Lung microvascular endothelial cell (primary cell): ENCODE measurements at regions not wholly inside any gene's neighbourhood (a gene's known extent, or its start where the extent isn't known, plus 50 kb on each side); places are given as distances from the start of the nearest gene placed in this dataset.
A peak's percentile ranks its signal among the peaks of the same experiment; 100 is the strongest.

ENCODE experiments used
- DNase-seq, 2 donors: peaks; one replicate each; pipeline versions ENCODE4 v3.0.0 to v3.0.0-alpha.2; 2010; ENCODE audit warnings: low read depth in 2 of 2

DNA sequence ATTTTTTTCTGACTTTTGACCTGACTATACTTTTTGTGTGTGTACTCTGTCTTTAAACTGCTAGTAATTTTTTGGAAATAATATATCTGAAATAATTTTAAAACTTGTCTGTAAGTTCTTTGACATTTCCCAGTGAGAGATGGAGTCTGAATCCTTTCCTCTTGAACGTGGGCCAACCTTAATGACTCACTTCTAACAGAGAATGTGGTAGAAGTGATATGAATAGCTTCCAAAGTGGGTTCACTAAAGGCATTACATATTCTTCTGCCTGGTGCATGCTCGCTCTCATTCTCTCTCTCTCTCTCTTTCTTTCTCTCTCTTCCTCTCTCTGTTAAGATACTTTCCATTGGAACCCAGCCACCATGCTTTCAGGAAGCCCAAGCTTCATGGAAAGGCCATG is 108.7 kb upstream of the FERMT1 start:
- peak; percentile 3 for DNase-seq

- no peak for DNase-seq
Observed at GRCh38 chr20:6228302-6228843, 105.5 kb upstream of the FERMT1 start.

GRCh38 chr20:6213311-6213710 is 90.5 kb upstream of the FERMT1 start:
- no peak for DNase-seq

DNA sequence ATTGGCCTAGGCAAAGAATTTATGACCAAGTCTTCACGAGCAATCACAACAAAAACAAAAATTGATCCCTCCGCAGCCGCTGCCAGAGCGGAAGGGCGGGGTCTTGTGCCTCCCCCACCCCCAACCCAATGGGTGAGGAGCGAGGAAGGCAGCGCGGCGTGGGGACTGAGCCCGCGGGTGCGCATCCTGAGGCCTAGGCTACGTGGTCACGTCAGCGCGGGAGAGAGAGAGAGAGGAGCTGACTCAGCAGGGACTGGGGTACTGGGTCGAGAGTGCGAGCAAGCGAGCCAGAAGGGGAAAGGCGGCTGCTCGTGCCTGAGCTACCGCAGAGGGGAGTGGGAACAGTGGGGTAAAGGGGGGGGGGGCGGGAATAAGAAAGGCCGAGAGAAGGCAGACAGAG is 90.1 kb upstream of the FERMT1 start:
- no peak for DNase-seq

- DNase-seq: no peak
Observed at GRCh38 chr20:6209093-6209492, 86.3 kb upstream of the FERMT1 start.

DNA sequence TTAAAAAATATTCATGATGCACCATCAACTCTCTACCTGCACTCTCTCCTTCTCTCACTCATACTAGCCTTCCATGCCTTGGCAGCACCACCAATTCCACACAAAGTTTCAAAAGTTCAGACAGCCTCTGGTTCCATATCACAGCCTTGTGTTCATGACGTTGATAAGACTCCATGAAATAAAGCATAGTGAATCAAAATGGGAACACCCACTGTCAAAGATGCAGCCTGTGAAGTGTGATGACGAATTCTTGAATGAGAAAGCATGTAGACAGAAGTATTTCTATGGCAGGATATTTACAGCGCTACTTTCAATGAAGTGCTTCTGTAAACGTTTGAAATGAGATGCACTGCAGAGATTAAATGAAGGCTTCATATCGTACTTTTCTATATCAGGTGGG is 77.3 kb upstream of the FERMT1 start:
- no peak for DNase-seq

DNA sequence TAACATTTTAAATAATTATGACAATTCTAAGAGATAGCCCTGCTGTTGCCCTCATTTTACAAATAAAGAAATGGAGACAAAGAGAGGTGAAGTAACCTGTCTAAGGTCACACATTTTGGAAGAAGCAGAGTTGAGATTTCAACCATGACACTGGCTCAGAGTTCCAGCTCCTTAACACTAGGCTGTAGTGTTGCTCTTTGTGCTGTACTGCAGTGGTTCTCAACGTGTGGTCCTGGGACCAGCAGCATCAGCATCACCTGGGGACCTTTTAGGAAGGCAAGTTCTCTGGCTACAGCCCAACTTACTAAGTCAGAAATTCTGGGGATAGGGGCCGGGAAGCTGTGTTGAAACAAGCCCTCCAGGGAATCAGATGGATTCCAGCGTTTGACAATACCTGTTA is 62.4 kb upstream of the FERMT1 start:
- DNase-seq: no peak

GRCh38 chr20:6184086-6184485 is 61.3 kb upstream of the FERMT1 start:
- DNase-seq: no peak

GRCh38 chr20:6180531-6180930 is 57.7 kb upstream of the FERMT1 start:
- no peak for DNase-seq

- peak; percentile 34 to 63 for DNase-seq
Observed at GRCh38 chr20:6178537-6178936, 55.7 kb upstream of the FERMT1 start.

DNA sequence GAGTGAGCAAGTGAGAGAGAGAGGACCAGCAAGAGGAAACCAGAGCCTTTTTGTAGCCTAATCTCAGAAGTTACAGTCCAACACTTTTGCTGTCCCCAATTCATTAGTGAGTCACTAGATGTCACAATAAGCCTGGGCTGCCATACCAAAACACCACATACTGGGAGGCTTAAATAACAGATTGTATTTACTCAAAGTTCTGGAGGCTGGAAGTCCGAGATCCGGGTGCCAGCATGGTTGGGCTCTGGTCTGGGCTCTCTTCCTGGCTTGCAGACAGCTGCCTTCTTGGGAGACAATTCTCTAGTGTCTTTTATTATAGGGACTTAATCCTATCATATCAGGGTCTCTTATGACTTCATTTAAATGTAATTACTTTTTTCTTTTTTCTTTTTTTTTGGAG is 50.7 kb upstream of the FERMT1 start:
- DNase-seq: no peak
